GM21447 (cell line): ENCODE measurements at regions not wholly inside any gene's neighbourhood (a gene's known extent, or its start where the extent isn't known, plus 50 kb on each side); places are given as distances from the start of the nearest gene placed in this dataset.

Source experiments
- ATAC-seq: cut with Tn5 transposase; IDR thresholded peaks from one replicate; pipeline ENCODE4 v1.9.1; 2021; ENCODE audit not compliant: unreplicated experiment

GRCh38 chr1:59078866-59079265 is 218.0 kb upstream of the FGGY start:
- no peak for ATAC-seq

DNA sequence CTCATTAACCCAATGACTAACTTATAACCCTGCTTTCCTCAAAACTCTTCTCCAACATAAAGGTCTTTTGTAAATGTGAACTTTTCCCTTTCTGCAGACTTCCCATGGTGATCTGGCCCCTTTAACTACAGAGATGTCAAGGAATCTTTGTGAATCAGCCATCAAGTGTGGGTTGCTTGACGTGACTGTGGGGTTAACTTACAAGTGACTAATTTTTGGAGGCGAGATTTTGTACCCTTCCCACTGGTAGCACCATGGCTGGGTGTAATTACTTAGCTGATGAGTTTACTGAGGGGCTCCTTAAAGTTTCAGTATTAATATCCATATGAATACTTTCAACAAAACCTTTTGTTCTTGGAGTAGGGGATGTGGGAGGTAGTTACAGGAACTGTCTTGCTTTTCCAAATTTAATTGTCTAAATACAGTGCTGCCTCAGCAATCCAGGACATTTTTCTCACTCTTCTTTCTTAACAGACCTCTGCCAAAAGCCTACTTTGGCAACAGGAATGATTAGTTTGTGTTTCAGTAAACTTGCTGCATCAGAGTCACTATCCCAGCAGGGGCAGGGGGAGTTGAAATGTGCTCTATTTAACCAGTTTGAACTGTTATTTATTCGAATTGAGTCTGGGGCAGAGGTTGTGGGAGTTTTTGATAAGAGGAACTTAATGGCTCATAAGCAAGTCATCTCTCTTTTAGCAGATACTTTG is 217.3 kb upstream of the FGGY start:
- no peak for ATAC-seq

DNA sequence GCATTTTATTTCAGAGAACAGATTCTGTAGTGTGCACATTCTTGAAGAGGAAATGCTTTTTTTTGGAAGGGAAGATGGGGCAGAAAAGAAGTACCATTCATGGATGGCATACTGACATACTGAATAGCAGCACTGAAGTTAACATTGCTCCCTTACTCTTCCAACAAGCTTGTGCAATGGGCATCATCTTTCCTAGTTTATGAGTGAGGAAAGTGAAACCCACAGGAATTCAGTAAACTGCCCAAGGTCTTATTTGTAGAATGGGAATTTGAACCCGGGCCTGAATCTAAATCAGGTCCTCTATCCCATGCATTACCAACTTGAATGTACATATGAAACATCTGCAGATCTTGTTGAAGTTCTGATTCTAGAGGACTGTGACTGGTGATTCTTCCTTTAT is 215.7 kb upstream of the FGGY start:
- no peak for ATAC-seq

DNA sequence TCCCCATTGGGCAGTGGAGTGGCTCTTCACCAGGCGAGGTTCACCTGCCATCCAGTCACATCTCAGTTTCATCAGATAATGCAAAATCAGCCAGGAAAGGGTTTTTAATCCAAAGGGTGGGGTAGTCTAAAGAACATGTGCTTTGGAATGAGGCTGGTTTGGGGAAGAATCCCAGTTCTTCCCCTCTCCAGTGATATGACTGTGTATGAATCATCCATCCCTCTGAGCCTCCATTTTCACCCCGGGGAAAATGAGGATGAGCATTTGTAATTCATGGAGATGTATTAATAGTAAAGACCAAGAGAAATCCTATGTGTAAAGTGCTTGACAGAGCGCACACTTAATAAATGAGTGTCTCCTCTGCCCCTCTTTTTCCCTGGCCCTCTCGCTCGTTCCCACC is 215.1 kb upstream of the FGGY start:
- no peak for ATAC-seq

DNA sequence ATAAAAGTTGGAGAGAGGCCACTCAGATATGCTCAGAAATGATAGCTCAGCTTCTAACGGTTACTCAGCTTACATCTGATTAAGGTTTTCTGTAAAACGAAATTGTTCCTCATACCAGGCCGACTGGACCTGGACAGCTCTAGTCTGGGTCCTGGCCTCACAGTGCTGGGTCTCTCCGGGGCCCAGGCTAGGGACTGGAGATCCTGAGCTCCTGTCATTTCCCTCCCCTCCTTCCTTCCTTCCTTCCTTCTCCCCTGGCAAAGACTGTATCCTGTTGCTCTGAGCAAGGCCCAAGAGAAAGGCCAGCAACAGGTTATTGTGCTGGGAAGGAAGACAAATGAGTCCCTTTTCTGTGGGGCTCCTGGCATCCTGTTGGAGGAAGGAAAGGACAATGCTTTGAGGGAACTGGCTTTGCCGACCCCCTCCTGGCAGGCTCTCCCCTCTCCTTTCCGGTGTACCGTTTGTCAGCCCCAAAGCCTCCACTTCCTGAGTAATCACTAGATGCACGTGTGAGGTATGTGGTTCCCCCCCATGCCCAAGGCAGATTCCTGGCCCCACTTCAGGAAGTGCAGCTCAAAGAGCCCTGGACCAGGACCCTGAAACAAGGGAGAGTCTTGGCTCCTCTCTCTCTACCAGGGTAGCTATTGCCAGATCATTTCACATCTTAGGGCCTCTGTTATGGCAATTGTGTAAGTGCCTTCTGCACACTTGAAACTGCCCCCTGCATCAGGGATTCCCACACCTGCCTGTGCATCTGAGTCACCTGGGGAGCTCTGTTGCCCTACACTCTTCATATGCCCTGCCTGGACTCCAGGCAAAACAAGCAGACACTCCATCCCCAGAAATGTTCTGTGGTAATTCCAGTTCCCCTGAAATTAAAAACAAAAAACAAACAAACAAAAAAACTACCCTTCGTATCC is 212.7 kb upstream of the FGGY start:
- ATAC-seq = no peak

DNA sequence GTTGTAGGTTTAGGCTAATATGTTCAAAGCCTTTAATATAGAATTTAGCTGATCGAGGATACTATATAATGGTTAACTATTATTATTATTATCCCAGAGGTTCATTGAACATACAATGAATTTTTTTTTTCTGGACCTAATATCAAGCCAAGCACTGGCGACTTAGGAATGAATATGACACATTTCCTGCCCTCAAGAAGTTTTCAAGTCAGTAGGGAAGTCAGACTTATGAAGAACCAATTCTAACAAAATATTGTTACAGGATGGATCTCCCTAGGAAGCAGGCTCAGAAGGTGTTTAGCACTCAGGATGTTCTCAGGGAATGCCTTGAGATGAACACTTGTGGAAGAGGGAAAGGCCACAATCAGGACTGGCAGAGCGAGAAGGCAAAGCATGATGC is 211.8 kb upstream of the FGGY start:
- no peak for ATAC-seq

DNA sequence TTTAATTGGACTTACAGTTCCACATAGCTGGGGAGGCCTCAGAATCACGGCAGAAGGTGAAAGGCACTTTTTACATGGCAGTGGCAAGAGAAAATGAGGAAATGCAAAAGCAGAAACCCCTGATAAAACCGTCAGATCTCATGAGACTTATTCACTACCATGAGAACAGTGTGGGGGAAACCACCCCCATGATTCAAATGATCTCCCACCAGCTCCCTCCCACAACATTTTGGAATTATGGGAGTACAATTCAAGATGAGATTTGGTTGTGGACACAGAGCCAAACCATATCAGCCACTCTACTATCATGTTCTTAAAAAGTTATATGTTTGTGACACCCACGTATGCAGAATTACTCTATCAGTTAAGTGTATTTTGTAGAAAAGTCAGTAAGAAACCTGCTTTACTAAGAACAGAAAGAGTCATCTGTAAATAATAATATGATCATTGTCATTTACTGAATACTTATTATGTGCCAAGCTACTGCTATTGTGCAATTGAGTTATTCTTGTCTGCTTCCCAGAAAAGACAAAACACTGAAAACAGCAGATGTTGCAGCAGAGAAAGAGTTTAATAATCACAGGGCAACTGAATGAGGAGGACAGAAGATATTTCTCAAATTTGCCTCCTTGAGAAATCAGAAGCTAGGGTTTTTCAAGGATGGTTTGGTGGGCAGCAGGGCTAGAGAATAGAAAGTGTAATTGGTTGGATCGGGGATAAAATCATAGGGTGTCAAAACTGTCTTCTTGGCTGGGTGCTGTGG is 207.7 kb upstream of the FGGY start:
- ATAC-seq = no peak

GRCh38 chr1:59089922-59090457 is 206.9 kb upstream of the FGGY start:
- ATAC-seq = no peak

GRCh38 chr1:59092126-59092525 is 204.8 kb upstream of the FGGY start:
- no peak for ATAC-seq

- no peak for ATAC-seq
Measured at GRCh38 chr1:59094001-59094400, 202.9 kb upstream of the FGGY start.

DNA sequence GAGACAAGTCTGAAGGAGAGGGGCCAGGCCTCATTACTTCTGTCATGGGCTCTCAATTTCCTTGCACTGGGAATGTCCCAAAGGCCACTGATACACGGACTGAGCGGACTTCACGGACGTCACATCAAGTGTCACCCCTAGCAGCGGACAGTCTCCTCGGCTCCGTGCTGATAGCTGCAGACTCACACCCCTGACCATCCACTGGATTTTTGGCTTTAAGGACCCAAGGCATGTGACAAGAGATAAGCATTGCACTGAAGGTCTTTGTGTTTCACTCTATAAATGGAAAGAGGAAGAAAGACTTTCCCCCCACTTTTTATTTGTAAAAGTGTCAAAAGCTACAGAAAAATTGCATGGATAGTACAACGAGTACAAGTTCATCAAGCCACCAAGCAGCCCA is 200.4 kb upstream of the FGGY start:
- ATAC-seq = no peak

GRCh38 chr1:59098655-59099054 is 198.2 kb upstream of the FGGY start:
- ATAC-seq = no peak

DNA sequence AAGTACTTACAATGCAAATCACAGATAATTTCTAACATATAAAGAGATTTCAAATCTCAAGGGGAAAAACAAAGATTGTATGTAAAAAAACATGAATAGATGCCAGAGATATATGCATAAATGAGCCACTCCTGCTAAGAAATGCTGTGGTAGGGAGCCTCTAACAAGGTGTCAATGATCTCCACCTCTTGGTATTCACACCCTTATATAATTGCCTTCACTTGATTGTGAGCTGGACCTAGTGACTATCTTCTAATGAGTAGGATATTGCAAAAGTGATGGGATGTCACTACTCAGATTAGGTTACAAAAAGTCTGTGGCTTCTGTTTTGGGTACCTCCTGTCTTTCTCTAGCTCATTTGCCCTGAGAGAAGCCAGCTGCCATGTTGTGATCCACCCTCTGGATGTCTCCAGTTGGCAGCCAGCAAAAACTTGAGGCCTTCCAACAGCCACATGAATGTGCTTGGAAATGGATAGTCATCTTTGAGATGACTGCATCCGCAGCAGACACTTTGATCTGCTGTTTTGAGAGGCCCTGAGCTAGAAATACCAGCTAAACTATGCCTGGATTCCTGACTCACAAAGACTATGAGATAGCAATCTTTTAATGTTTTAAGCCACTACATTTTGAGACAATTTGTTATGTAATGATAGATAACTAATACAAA is 196.1 kb upstream of the FGGY start:
- no peak for ATAC-seq

GRCh38 chr1:59101518-59101917 is 195.4 kb upstream of the FGGY start:
- ATAC-seq = no peak

DNA sequence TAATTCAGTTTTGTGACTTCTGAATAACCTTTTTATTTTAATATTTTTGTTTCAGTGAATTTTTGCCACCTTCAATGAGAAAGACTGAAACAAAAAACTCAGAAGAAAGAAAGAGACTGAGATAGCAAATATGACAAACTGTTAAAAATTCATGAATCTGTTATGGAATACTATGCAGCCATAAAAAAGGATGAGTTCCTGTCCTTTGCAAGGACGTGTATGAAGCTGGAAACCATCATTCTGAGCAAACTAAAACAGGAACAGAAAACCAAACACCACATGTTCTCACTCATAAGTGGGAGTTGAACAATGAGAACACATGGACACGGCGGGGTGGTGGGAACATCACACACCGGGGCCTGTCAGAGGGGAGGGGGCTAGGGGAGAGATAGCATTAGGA is 193.4 kb upstream of the FGGY start:
- ATAC-seq = no peak

DNA sequence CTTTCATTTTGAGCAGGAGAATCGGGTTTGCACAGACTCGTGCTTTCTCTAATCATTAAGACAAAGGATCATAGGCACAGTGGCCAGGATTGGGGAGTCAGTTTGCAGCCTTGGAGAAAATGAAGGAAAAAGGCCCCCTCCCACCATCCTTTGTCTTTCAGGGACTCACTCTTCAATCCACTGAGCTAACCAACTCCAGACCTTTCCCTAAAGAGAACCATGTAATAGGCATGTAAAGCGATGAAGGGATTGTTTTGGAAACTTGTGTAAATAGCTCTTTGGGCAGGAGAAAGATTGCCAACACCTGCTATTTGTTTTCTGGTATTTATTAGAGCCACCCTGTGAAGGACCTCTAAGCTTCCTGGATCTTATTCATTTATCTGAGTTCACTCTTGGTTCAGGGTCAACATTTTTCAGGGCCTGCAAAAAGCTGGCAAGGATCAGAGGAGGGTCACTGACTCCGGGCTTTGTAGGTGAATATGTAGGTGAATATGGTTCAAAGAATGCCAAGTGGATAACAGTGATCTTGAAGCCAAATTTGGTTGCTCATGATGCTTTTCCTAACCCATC is 192.6 kb upstream of the FGGY start:
- no peak for ATAC-seq

- no peak for ATAC-seq
Measured at GRCh38 chr1:59105548-59106507, 191.1 kb upstream of the FGGY start.

GRCh38 chr1:59107516-59107915 is 189.4 kb upstream of the FGGY start:
- no peak for ATAC-seq

GRCh38 chr1:59107916-59108315 is 189.0 kb upstream of the FGGY start:
- ATAC-seq = no peak
